A549 (cell line): ENCODE measurements at regions not wholly inside any gene's neighbourhood (a gene's known extent, or its start where the extent isn't known, plus 50 kb on each side); places are given as distances from the start of the nearest gene placed in this dataset.

Source experiments
- ATAC-seq, 2 experiments: fragments of 200-7000 bp in 1 of 2; fragments of >200 bp in 1 of 2; cut with Nextera tagmentation in 1 of 2; cut with Tn5 transposase in 1 of 2; 3 replicates each; pipeline versions ENCODE4 v1.8.0 to v1.9.1; 2018 to 2020; ENCODE audit warnings: mild to moderate bottlenecking in 1 of 2, moderate library complexity in 1 of 2
- CTCF ChIA-PET: fragments of 300-600 bp; sonication (Branson Sonifier 250); formaldehyde crosslinking; extraction: SDS; loops from one replicate; lab custom pipeline; 2021; ENCODE audit warnings: antibody characterized with exemption, inconsistent platforms; lab: Yijun Ruan, JAX
- POLR2A ChIA-PET: fragments of 350-600 bp; formaldehyde crosslinking; extraction: SDS; loops from one replicate; lab custom pipeline; 2021; ENCODE audit warnings: antibody characterized with exemption, inconsistent platforms; lab: Yijun Ruan, JAX
- DNase-seq, 2 experiments: peaks; one replicate each; pipeline versions ENCODE4 v3.0.0 to v3.0.0-alpha.2; 2011 to 2016; ENCODE audit warnings: low read depth in 1 of 2, low spot score in 1 of 2
- FAIRE-seq: peaks from 2 replicates; lab custom pipeline; 2011; peaks lifted over from hg19 to GRCh38; lab: Jason Lieb, UNC
- H3K27ac ChIP-seq, 2 experiments: fragments of >200 bp; sonication (Bioruptor Twin); formaldehyde crosslinking; 3 replicates each; pipeline ENCODE4 v1.5.1; 2016 to 2017
- H3K4me1 ChIP-seq: fragments of >200 bp; sonication (Bioruptor Twin); formaldehyde crosslinking; 3 replicates; pipeline ENCODE4 v1.6.1; 2016
- H3K4me2 ChIP-seq: fragments of >200 bp; sonication (Bioruptor Twin); formaldehyde crosslinking; 3 replicates; pipeline ENCODE4 v1.6.1; 2016
- H3K4me3 ChIP-seq: fragments of >200 bp; sonication (Bioruptor Twin); formaldehyde crosslinking; 3 replicates; pipeline ENCODE4 v1.5.1; 2016
- H3K9me3 ChIP-seq: fragments of >200 bp; sonication (Bioruptor Twin); formaldehyde crosslinking; 3 replicates; pipeline ENCODE4 v1.6.1; 2016
- CEBPB ChIP-seq, 2 experiments: fragments of >200 bp in 1 of 2; sonication (Bioruptor Twin) in 1 of 2; formaldehyde crosslinking in 1 of 2; IDR thresholded peaks; 2 replicates each; pipeline ENCODE4 v1.6.1; 2012 to 2016
- FOSL2 ChIP-seq, 2 experiments: fragments of 450-650 bp in 1 of 2; fragments of >200 bp in 1 of 2; sonication (Bioruptor Twin) in 1 of 2; formaldehyde crosslinking; IDR thresholded peaks; 2 replicates each; pipeline versions ENCODE4 v1.5.0 to v1.6.1; 2016 to 2020; ENCODE audit warnings: mild to moderate bottlenecking in 1 of 2, moderate library complexity in 1 of 2
- GATA3 ChIP-seq: IDR thresholded peaks from 2 replicates; pipeline ENCODE4 v1.6.1; 2012; ENCODE audit warnings: borderline replicate concordance
- HOXB13 ChIP-seq: fragments of 250-450 bp; sonication (Bioruptor Pico); IDR thresholded peaks from 2 replicates; pipeline ENCODE4 v1.5.0; 2020; ENCODE audit warnings: low read depth, mild to moderate bottlenecking, moderate library complexity
- HOXB5 ChIP-seq: fragments of 250-450 bp; sonication (Bioruptor Pico); IDR thresholded peaks from 2 replicates; pipeline ENCODE4 v1.5.0; 2020; ENCODE audit warnings: mild to moderate bottlenecking, moderate library complexity
- KDM1A ChIP-seq: fragments of 200-600 bp; sonication (generic); IDR thresholded peaks from 2 replicates; pipeline ENCODE4 v1.6.1; 2016; ENCODE audit warnings: low read depth, mild to moderate bottlenecking
- KDM5A ChIP-seq: fragments of 200-600 bp; sonication (generic); IDR thresholded peaks from 2 replicates; pipeline ENCODE4 v1.6.1; 2016; ENCODE audit warnings: antibody characterized with exemption, mild to moderate bottlenecking
- MAFK ChIP-seq: fragments of 450-650 bp; IDR thresholded peaks from 2 replicates; pipeline ENCODE4 v1.6.1; 2014; ENCODE audit not compliant: partially characterized antibody
- MYC ChIP-seq: IDR thresholded peaks from 2 replicates; pipeline ENCODE4 v1.6.1; 2012; ENCODE audit warnings: mild to moderate bottlenecking, inconsistent platforms, low read length, improper control_type of control experiment, borderline replicate concordance
- POLR2A ChIP-seq: IDR thresholded peaks from 2 replicates; pipeline ENCODE4 v1.6.1; 2012; ENCODE audit warnings: mild to moderate bottlenecking, low read length
- POLR2AphosphoS2 ChIP-seq: conservative IDR thresholded peaks from 2 replicates; pipeline ENCODE4 v1.6.1; 2012; ENCODE audit warnings: low read length, improper control_type of control experiment, inconsistent platforms
- RAD21 ChIP-seq, 2 experiments: fragments of >200 bp in 1 of 2; sonication (Bioruptor Twin) in 1 of 2; formaldehyde crosslinking in 1 of 2; IDR thresholded peaks in 1 of 2; conservative IDR thresholded peaks in 1 of 2; 2 replicates in 1 of 2; 3 replicates in 1 of 2; pipeline ENCODE4 v1.6.1; 2012 to 2018; ENCODE audit warnings: inconsistent platforms in 1 of 2
- RCOR1 ChIP-seq: fragments of 150-350 bp; IDR thresholded peaks from 2 replicates; pipeline ENCODE4 v1.6.1; 2014; ENCODE audit warnings: antibody characterized with exemption, low read length, low read depth
- RFX5 ChIP-seq: fragments of 450-650 bp; IDR thresholded peaks from 2 replicates; pipeline ENCODE4 v1.7.1; 2014; ENCODE audit warnings: antibody characterized with exemption, mild to moderate bottlenecking, moderate library complexity
- ZC3H11A ChIP-seq: fragments of 450-650 bp; IDR thresholded peaks from 2 replicates; pipeline ENCODE4 v1.6.1; 2014; ENCODE audit warnings: antibody characterized with exemption, mild to moderate bottlenecking
- ZSCAN20 ChIP-seq: fragments of 250-450 bp; sonication (Bioruptor Pico); IDR thresholded peaks from 2 replicates; pipeline ENCODE4 v1.8.0; 2022; ENCODE audit warnings: mild to moderate bottlenecking, moderate library complexity
- WGBS: methylation state at CpG from one replicate; pipeline ENCODE4 v1.1.6; 2017; ENCODE audit errors: missing lambda C conversion rate; 5-methylcytosine and 5-hydroxymethylcytosine counted together
- TF ChIP-seq, protein P1 (sequence below): fragments of 450-650 bp; IDR thresholded peaks from 2 replicates; pipeline ENCODE4 v1.6.1; 2014; ENCODE audit warnings: antibody characterized with exemption
- TF ChIP-seq, protein P2 (sequence below): fragments of 150-350 bp; IDR thresholded peaks from 2 replicates; pipeline ENCODE4 v1.6.1; 2014; ENCODE audit warnings: low read depth, mild to moderate bottlenecking, low read length

DNA sequence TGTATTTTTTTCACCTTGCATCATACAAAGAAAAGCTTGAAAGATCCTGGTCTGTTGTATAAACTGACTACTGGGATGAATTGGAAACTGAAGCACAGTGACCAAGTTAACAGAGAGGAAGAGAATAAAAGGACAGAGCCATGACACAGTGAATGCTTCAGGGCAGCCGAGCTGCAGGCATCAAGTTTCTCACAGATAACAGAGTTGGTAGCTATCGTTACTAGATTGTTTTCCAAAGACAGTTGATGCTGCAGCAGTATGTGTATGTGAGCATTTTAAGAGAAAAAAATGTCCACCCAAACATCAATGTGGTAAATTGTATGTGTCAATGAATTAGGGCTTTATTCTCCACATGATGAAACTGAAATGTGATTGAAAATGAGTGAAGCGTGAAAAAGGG, 1032.7 kb downstream of the ADGRL3 start:
- Histone ChIP-seq H3K4me3 (no peak overlapping the region), H3K4me2 (no peak overlapping the region), H3K27ac (no peak overlapping the region), H3K9me3 (no peaks in the 10 kb centered on the region), H3K4me1 (no peaks in the 10 kb centered on the region)
- ChIA-PET CTCF (no interaction called here), POLR2A (no interaction called here)
- no peak for DNase-seq
- TF ChIP-seq RCOR1 (no peak), HOXB5 (CRISPR knock-in tag) (no peak), ZC3H11A (no peak), GATA3 (no peak), POLR2A (no peak), RFX5 (no peak), POLR2AphosphoS2 (no peak), CEBPB (IDR thresholded peaks at IDR 0.05) (no peak), KDM1A (no peak), ZSCAN20 (CRISPR knock-in tag) (no peak)
- TF ChIP-seq, protein P1, sequence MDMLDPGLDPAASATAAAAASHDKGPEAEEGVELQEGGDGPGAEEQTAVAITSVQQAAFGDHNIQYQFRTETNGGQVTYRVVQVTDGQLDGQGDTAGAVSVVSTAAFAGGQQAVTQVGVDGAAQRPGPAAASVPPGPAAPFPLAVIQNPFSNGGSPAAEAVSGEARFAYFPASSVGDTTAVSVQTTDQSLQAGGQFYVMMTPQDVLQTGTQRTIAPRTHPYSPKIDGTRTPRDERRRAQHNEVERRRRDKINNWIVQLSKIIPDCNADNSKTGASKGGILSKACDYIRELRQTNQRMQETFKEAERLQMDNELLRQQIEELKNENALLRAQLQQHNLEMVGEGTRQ = no peak
- TF ChIP-seq, protein P2, sequence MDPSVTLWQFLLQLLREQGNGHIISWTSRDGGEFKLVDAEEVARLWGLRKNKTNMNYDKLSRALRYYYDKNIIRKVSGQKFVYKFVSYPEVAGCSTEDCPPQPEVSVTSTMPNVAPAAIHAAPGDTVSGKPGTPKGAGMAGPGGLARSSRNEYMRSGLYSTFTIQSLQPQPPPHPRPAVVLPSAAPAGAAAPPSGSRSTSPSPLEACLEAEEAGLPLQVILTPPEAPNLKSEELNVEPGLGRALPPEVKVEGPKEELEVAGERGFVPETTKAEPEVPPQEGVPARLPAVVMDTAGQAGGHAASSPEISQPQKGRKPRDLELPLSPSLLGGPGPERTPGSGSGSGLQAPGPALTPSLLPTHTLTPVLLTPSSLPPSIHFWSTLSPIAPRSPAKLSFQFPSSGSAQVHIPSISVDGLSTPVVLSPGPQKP = no peak
- WGBS = 4% methylated on average over 3 of the region's 3 CpGs
- ATAC-seq = no peak
- no peak for FAIRE-seq

DNA sequence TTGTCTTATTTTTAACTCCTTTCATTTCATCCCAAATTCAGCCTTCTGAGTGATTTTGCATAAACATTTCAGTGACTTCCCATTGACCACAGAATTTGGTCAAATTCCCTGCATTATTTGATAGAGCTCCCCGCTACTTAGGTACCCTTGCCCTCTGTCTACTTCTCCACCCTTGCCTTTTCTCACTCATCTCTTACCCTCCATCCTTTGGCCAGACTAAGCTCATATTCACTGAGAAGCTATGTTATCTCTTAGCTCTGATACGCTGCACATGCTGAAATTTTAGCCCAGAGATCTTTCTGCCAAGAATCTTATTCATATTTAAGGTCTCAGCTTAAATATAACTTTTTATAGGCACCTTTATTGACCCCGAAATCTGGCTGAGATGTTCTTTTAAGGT, 1031.9 kb downstream of the ADGRL3 start:
- CTCF ChIA-PET = no interaction called here
- 5% methylated on average over 3 of the region's 3 CpGs for WGBS

DNA sequence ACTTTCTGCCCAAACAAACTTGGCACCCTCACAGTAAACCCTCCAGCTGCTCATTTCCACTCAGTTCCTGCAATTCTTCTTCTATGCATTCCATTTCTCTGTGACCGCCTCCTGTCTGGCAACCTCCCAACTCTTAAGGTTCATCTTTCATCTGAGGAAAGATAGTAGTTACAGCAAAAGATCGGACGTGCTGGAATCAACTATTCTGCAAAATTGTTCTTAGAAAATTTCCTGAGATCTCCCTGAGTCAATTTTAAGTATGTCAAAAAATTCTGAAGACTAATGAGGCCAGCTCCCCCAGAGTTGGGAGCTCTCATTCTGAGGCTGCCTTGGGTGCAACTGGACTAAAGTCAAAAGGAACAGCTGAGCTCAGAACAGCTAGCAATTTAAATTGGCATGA, 1026.0 kb downstream of the ADGRL3 start:
- ATAC-seq = no peak
- 16% methylated on average over 3 of the region's 3 CpGs for whole genome bisulfite sequencing
- no peaks in the 10 kb centered on the region for H3K4me1 ChIP-seq
- no peak overlapping the region for H3K27ac ChIP-seq
- TF ChIP-seq KDM1A = no peak
- no peak for TF ChIP-seq GATA3
- no peak for TF ChIP-seq FOSL2 (IDR thresholded peaks at IDR 0.05)
- TF ChIP-seq FOSL2 (CRISPR knock-in tag; IDR thresholded peaks at IDR 0.05) = no peak
- no peak for TF ChIP-seq CEBPB (IDR thresholded peaks at IDR 0.05)
- TF ChIP-seq, all 56 proteins: peak for 0
- Histone ChIP-seq H3K4me3 (no peak overlapping the region), H3K9me3 (no peaks in the 10 kb centered on the region), H3K4me2 (no peak overlapping the region)
- CTCF ChIA-PET = no interaction called here
- DNase-seq (no peak), FAIRE-seq (no peak)
- POLR2A ChIA-PET = no interaction called here

More for the DNA sequence above, 1031.9 kb downstream of the ADGRL3 start:
- no peak for DNase-seq
- Histone ChIP-seq H3K4me1 (no peaks in the 10 kb centered on the region), H3K27ac (no peak overlapping the region), H3K9me3 (no peaks in the 10 kb centered on the region), H3K4me2 (no peak overlapping the region), H3K4me3 (no peak overlapping the region)
- TF ChIP-seq MAFK (no peak), KDM1A (no peak), ZC3H11A (no peak), HOXB13 (CRISPR knock-in tag) (no peak), POLR2A (no peak)
- ATAC-seq = no peak
- POLR2A ChIA-PET = no interaction called here
- no peak for FAIRE-seq

DNA sequence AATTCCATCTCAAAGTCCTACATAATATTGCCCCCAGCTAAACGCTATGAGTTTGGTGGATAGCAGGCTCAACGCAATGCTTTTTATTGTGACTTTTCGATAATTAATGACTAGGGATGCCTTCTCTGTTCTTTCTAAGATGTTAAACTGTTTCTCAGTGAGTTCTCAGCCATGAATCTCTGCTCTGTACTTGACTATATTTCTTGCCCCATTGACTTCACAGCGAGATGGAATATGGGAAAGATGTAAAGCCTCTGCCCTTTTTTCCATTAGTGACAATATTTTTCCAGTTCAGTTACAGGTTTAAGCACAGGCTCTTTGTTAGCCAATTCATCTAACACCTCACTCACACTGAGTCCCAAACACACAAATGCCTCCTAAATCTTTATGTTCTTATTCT, 1022.0 kb downstream of the ADGRL3 start:
- no peak overlapping the region for H3K27ac ChIP-seq
- POLR2A ChIA-PET = no interaction called here
- no peak for FAIRE-seq
- TF ChIP-seq KDM5A (no peak), RAD21 (conservative IDR thresholded peaks at IDR 0.05 in 1 of 2, IDR thresholded peaks at IDR 0.05 in 1 of 2) (no peak), MYC (no peak), POLR2A (no peak)
- 14% methylated on average over 4 of the region's 4 CpGs for WGBS
- no peak for ATAC-seq
- CTCF ChIA-PET = no interaction called here
- no peaks in the 10 kb centered on the region for H3K4me1 ChIP-seq
- no peaks in the 10 kb centered on the region for H3K9me3 ChIP-seq
- no peak overlapping the region for H3K4me2 ChIP-seq
- DNase-seq = no peak
- no peak overlapping the region for H3K4me3 ChIP-seq
